ENCODE measurements at regions not wholly inside any gene's neighbourhood (a gene's known extent, or its start where the extent isn't known, plus 50 kb on each side); places are given as distances from the start of the nearest gene placed in this dataset.

GRCh38 chr2:228720895-228721294, 539.4 kb upstream of the SPHKAP start:
- Histone ChIP-seq H3K36me3 (ENCODE audit: insufficient read depth, low read length) (no peaks in the 10 kb centered on the region), H3K4me1 (ENCODE audit: insufficient read depth, low read length) (no peaks in the 10 kb centered on the region), H3K27me3 (ENCODE audit: control insufficient read depth in 1 of 2, insufficient read depth in 2 of 2, low read length in 2 of 2) (no peaks in the 10 kb centered on the region), H3K27ac (ENCODE audit: low read depth in 1 of 2, low read length in 2 of 2) (no peak overlapping the region), H3K9me3 (ENCODE audit: control insufficient read depth in 1 of 2, insufficient read depth in 1 of 2, low read length in 2 of 2) (no peaks in the 10 kb centered on the region), H3K4me3 (ENCODE audit: low read length) (no peak overlapping the region)
- CTCF ChIA-PET = no interaction called here
- Mint-ChIP-seq H3K4me1 (ENCODE audit: low read depth) (no peaks in the 10 kb centered on the region), H3K9me3 (peaks cover 8% of the 10 kb centered on the region), H3K4me3 (no peak overlapping the region), H3K27ac (no peak overlapping the region), H3K27me3 (no peaks in the 10 kb centered on the region), H3K36me3 (ENCODE audit: low read depth) (no peaks in the 10 kb centered on the region)
- TF ChIP-seq, protein P1, sequence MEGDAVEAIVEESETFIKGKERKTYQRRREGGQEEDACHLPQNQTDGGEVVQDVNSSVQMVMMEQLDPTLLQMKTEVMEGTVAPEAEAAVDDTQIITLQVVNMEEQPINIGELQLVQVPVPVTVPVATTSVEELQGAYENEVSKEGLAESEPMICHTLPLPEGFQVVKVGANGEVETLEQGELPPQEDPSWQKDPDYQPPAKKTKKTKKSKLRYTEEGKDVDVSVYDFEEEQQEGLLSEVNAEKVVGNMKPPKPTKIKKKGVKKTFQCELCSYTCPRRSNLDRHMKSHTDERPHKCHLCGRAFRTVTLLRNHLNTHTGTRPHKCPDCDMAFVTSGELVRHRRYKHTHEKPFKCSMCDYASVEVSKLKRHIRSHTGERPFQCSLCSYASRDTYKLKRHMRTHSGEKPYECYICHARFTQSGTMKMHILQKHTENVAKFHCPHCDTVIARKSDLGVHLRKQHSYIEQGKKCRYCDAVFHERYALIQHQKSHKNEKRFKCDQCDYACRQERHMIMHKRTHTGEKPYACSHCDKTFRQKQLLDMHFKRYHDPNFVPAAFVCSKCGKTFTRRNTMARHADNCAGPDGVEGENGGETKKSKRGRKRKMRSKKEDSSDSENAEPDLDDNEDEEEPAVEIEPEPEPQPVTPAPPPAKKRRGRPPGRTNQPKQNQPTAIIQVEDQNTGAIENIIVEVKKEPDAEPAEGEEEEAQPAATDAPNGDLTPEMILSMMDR (IDR thresholded peaks at IDR 0.05) = no peak
- ATAC-seq (ENCODE audit: poor library complexity) = no peak
- POLR2A ChIA-PET = no interaction called here
- no peak for DNase-seq
- intact Hi-C loops (cut with DNase I, micrococcal nuclease) = no loop called here

GRCh38 chr2:228709788-228710371, 528.4 kb upstream of the SPHKAP start:
- Mint-ChIP-seq H3K36me3 (ENCODE audit: low read depth) (no peaks in the 10 kb centered on the region), H3K4me1 (ENCODE audit: low read depth) (no peaks in the 10 kb centered on the region), H3K27me3 (no peaks in the 10 kb centered on the region), H3K4me3 (no peak overlapping the region), H3K27ac (no peak overlapping the region), H3K9me3 (peaks cover 11% of the 10 kb centered on the region)
- ATAC-seq (ENCODE audit: poor library complexity) (no peak), DNase-seq (no peak)
- Histone ChIP-seq H3K4me1 (ENCODE audit: insufficient read depth, low read length) (no peaks in the 10 kb centered on the region), H3K27ac (ENCODE audit: low read depth in 1 of 2, low read length in 2 of 2) (no peak overlapping the region), H3K36me3 (ENCODE audit: insufficient read depth, low read length) (no peaks in the 10 kb centered on the region), H3K4me3 (ENCODE audit: low read length) (no peak overlapping the region), H3K9me3 (ENCODE audit: control insufficient read depth in 1 of 2, insufficient read depth in 1 of 2, low read length in 2 of 2) (no peaks in the 10 kb centered on the region), H3K27me3 (ENCODE audit: control insufficient read depth in 1 of 2, insufficient read depth in 2 of 2, low read length in 2 of 2) (no peaks in the 10 kb centered on the region)
- CTCF ChIA-PET = no interaction called here
- POLR2A ChIA-PET = no interaction called here
- intact Hi-C loops (cut with DNase I, micrococcal nuclease) = no loop called here
- TF ChIP-seq, protein P1 (IDR thresholded peaks at IDR 0.05) = no peak

- Histone ChIP-seq H3K36me3 (ENCODE audit: insufficient read depth, low read length) (no peaks in the 10 kb centered on the region), H3K4me1 (ENCODE audit: insufficient read depth, low read length) (no peaks in the 10 kb centered on the region), H3K9me3 (ENCODE audit: control insufficient read depth in 1 of 2, insufficient read depth in 1 of 2, low read length in 2 of 2) (no peaks in the 10 kb centered on the region), H3K4me3 (ENCODE audit: low read length) (no peak overlapping the region), H3K27ac (ENCODE audit: low read depth in 1 of 2, low read length in 2 of 2) (no peak overlapping the region), H3K27me3 (ENCODE audit: control insufficient read depth in 1 of 2, insufficient read depth in 2 of 2, low read length in 2 of 2) (no peaks in the 10 kb centered on the region)
- ChIA-PET CTCF (no interaction called here), POLR2A (no interaction called here)
- Mint-ChIP-seq H3K9me3 (peaks cover 6% of the 10 kb centered on the region), H3K4me1 (ENCODE audit: low read depth) (no peaks in the 10 kb centered on the region), H3K36me3 (ENCODE audit: low read depth) (no peaks in the 10 kb centered on the region), H3K27ac (no peak overlapping the region), H3K27me3 (no peaks in the 10 kb centered on the region), H3K4me3 (no peak overlapping the region)
- intact Hi-C loops (cut with DNase I, micrococcal nuclease) = no loop called here
- ATAC-seq (ENCODE audit: poor library complexity) = no peak
- TF ChIP-seq, protein P1 (IDR thresholded peaks at IDR 0.05) = no peak
- DNase-seq = no peak
Observed at GRCh38 chr2:228707846-228708245, 526.4 kb upstream of the SPHKAP start.

All from CD4-positive, alpha-beta T cell (primary cell).